GM18867 (cell line): ENCODE measurements at regions not wholly inside any gene's neighbourhood (a gene's known extent, or its start where the extent isn't known, plus 50 kb on each side); places are given as distances from the start of the nearest gene placed in this dataset.

Source experiments
- ATAC-seq: cut with Tn5 transposase; IDR thresholded peaks from one replicate; pipeline ENCODE4 v1.9.1; 2021; ENCODE audit warnings: mild to moderate bottlenecking, moderate library complexity; ENCODE audit not compliant: unreplicated experiment

DNA sequence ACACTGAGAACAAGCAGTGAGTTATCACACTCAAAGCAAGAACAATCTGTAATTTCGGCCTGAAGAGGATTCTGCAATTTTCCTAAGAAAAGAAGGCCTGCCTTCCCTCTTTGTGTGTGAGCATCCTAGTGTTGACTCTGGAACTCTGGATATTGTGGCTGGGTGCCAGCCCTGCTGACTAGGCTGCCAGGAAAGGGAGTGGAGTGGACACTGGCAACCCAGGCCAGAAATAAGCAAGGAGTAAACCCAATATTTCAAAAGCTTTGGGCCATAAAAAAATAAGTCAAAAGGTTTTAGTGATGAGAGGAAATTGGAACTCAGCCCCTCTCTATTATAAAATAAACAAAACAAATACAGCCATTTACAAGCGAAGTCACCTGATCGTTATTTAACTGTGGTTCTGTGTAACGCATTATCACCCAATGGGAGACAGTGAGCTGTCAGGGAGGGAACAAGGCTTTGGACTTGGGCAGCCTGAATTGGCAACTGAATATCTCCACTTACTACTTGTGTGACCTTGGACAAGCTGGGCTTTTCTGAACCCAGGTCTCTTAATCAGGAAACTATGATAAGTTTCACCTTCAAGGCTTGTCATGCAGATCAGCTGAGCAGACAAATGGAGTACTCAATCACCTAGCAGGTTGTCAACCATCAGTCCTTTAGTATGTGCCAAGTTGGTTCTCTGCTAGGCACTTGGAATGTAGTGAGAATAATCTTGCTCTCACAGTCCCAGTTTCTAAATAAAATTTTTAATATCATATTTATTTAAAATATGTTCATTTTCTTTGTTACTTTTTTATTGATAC, 196.2 kb downstream of the PAX1 start:
- no peak for ATAC-seq

DNA sequence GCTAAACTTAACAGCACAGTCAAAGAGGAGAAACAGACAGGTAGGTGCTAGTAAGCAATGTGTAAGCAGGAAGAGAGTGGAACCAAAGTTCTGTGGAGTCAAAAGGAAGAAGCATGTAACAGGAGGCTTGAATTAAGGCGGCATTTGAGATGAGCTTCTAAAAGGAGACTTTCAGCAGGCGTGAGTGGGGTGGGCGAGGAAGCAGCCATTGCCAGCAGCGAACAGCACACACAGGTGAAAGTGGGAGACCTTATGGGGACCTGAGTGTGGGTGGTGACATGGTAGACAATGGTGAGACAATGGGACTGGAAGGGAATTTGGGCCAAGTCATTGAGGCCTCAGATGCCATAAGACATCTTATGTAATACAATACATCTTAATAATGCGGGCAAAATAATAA, 195.0 kb downstream of the PAX1 start:
- no peak for ATAC-seq

DNA sequence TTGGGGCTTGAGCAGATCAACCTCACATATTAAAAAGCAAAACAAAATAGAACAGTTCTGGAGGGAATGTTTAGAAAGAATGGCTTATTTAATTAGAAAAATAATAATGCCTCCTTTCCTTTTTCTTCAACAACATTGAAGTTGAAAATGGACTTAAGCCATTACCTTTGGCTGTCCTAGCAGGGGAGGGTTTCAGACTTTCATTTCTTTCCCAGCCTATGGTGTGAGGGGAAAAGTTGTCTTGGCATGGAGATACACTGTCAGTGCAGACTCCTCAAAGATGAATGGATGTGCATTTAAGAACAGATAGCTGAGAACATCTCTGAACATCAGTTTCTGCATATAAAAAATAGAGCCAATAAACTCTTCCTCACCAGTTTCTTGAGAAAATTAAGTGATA, 169.5 kb downstream of the PAX1 start:
- no peak for ATAC-seq

DNA sequence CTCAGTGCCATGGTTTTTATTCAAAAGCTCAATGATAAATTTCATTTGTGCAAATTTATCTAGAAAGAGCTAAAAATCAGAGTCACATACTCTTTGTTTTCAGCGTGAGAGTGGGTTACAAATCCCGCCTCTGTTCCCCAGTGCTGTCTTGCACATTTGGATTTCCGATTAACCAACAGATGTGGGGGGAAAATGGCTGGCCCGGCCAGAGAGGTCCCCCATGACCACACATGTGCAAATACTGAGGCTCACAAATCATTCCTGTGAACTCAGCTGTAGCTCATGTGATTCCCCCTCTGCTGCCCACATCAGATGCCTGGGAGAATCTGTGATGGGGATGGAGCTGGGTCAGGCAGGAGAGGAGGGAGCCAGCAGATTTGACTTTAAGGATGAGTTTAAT, 168.7 kb downstream of the PAX1 start:
- ATAC-seq, result no peak

DNA sequence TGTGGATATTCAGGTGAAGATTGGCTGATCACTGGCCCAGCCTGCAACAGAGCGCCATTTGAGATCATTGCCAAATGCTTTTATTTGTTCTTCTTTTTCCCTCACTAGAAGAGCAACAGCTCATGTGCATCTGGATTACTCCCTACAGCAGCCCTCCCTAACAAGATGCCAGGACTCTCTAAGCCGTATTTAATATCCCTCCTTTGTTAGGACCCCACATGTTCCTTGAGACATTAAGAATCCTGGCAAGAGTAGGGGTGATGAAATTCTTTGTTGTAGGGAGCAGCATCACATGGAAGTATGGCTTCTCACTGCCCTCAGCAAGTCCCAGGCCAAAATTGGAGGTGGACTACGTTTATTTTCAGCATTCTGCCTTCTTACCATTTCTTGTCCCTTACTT, 167.8 kb downstream of the PAX1 start:
- no peak for ATAC-seq

DNA sequence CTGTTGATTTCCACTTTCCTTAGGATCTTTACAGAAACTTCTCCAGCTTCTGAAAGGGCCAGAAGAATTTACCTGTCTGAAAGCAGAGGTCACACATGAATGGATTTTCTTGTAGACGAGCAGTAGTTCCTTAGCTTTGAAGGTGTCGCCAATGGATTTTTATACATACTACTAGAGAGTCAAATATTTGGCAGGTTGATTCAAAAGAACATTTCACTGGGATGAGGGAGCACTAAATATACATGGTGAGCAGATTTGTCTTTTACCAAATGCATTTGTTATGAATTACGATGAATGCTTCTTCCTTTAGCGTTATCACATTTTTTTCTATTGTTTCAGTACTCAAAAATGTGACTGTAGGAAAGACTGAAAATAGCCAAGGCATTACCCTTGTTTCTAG, 162.3 kb downstream of the PAX1 start:
- ATAC-seq, result no peak

DNA sequence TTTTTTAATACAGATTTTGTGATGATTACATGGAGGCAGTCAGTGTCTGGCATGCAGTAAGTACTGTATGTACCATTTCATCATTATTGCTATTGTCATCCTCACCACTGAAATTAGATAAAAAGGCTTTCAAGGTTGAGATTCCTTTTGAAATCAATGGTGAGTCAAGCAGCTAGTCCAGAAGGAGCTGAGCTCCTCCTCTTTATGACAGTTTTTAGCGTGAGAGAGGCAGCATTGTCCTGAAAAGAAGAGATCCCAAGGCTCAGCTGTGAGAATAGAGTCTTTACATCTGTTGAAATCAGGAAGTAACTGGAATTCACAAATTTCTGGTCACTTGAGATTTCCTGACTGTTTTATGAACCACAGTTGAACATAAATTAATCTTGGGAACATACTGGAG, 161.9 kb downstream of the PAX1 start:
- no peak for ATAC-seq

DNA sequence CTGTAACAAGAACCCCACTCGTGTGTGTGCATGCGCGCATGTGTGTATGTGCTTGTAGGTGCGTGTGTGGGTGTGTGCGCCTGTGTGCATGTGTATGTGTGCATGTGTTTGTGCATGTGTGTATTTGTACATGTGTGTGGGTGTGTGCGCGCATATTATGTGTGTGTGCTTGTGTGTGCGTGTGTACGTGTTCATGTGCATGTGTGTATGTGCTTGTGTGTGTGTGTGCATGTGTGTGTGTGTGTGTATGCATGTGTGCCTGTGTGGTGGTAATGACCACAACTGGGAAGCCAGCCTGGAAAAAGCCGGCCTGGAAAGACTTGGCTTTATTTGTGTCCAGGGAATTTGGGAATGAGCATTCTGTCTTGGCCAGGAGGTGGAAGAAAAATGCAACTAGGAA, 157.5 kb downstream of the PAX1 start:
- no peak for ATAC-seq

DNA sequence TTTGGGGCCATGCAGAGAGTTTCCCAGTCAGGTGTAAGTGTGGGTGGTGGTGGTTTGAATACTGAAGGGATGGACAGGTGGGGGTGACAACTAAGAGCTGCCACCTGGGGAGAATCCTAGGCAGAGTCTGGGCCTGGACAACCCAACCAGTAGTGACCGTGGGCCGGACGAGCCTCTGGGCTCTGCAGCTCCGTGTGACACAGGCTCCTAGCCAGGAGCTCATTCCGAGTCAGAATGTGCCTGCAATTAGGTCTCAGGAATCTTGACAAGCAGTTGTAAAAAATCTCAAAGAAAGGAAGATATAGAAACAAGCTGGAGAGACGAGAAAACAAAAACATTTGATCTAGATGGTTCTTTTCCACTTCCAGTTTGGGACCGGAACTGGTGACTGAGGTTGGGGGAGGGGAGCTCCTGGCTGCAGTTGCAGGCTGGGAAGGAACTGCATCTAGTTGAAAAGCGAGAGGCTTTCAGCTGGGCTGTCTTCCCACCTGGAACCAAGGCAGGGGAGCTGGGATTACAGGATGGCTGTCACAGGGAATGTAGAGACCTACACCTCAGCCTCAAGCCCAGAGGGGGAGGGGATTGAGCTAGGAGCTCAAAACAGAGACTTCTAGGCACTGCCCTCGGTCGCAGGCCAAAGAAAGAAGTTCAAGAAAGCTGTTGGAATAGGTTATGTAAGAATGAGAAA, 156.9 kb downstream of the PAX1 start:
- no peak for ATAC-seq

DNA sequence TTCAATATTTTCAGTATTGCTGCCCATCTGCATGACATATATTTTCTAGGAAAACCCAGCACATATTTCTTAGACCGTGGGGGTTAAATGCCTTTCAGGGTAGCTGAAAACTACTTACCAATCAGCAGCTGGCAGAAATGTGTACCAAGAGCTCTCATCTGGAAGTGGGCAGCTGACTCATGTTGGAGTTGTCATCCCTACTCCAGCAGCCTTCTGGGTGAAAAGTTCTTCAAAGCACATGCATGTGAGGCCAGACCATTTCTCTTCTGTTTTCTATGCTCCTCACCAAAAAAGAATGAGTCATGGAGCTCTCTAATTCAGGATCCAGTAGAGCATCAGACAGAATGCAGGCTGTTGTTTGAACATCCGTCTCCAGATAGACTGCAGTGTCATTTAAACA, 135.5 kb downstream of the PAX1 start:
- no peak for ATAC-seq

DNA sequence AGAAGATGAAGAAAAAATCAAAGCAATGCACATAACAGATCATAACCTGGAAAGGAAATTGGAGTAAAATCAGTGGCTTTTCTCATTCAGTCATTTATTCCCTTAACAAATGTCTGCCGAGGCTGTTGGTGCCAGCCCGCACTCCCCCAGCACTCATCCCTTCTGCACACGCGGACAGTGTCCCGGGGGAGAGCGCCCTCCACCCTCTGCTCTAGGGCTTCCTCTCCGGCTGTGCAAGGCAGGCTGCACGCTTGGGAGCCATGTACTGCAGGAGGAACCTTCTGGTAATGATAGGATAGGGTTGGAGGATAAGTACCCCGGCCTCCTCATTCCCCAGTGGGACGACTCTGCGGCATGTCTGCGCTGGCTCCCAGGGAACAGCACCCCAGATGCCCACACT, 134.5 kb downstream of the PAX1 start:
- no peak for ATAC-seq

DNA sequence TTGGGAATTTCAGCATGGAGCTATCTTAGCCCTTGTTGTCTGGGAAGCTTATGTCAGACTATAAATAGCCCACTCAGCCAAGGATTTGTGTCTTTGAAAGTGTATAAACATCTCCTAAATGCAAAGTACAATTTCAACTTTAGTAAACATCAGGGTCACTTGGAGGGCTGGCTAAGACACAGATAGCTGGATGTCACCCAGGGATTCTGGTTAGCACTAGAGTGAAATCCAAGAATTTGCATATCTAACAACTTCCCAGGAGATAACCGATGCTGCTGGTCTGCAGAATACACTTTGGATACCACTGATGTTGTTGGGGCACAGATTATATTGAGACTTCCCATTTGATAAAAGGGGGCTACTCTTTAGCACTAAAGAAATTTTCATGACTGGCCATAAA, 130.9 kb downstream of the PAX1 start:
- ATAC-seq, result no peak

DNA sequence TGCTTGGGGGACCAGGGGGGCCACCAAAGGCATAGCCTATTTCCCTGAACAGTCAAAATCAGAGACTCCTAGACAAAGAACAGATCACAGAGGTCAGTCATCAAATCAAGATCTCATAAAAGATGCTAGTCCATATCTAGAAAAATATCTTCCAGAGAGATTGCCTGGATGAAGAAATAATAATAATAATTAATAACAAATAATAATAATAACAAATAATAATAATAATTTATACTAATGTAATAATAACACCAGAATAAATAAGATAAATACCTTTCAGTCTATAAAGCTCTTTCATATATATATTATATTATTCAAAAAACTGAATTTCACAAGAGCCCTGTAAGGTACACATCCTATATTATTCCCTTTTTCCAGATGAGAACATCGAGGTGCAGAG, 129.6 kb downstream of the PAX1 start:
- ATAC-seq, result no peak

DNA sequence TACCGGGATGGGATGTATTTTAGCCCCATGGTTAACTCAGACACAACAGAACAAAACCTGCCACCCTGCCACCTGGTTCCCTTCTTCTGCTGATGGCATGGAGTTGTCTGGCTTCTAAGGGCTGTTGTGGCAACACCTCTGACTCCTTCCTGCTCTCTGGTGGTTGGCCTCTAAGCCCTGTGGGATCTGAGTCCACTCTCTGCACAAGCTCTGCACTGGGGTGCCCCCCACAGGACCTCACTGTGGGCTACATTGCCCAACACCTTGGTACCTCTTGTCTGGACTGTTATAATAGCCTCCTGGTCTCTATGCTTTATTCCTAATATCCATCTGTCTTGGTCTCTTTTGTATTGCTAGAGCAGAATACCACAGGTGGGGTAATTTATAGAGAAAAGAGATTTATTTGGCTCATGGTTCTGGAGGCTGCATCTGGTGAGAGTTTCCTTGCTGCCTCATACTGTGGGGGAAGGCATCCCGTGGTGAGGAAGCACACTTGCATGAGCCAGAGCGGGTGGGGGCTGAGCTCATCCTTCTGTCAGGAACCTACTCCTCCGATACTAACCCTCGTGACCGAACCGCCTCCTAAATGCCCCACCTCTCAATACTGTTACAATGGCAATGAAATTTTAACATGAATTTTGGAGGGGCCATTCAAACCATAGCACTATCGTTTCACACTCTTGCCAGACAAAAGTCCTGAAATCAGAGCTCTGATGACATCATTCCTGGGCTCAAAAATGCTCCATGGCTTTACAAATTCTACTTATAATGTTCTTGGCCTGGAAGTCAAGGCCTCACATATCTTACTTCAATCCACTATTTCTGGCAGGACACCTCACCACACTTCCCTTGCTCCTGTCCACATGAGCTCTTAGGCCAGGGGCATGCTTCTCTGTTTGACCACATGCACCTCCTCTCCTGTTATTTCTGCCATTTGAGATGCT, 127.2 kb downstream of the PAX1 start:
- no peak for ATAC-seq

DNA sequence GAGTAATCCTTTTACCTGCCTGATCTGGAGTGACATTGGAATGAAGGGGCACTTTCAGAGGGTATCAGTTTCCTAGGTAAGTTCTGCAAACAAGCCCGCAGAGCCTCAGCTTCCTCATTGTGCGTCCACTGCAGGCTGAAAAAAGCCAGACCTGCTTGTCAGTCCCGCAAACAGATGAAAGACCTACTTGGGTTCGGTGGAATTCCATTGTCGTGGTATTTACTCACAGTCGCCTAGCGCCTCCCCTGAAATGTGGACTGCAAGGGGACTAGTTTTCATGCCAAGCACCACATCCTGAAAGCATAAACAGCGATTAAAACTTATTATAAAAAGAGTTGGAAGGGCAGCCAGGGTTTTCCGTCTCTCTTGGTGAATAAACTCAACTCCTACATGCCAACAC, 121.5 kb downstream of the PAX1 start:
- no peak for ATAC-seq

DNA sequence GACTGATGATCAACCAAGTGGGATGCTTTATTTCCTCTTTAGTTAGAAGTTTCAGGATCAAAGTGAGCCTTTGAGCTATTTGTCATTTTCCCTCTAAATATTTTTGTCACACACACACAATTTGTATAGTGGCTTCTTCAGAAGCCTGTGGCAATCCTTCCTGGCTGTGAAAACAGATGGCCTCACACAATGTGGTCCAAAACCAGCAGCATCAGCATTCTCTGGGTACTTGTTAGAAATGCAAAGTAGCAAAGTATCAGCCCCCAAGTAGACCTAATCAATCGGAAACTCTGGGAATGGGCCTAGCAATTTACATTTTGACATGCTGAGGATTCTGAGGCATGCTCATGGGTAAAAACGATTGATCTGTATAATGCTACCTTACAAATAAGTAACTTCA, 115.9 kb downstream of the PAX1 start:
- no peak for ATAC-seq

DNA sequence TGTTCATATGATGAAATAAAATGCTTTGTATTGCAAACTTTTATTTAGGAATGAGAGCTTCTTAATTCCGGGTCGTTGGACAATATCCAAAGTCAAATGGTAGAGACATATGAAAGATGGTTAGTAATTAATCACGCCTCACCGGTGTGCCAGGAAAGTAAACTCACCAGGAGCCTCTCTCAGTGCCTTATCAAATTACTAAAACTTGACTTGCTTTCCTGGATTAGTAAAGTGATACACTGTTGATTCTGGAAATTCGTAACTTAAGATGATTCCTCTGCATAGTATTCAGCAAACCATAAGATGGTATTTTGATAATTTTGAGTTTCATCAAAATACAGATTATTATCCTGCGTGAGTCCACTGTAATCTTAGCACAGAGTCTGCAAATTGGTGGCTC, 115.2 kb downstream of the PAX1 start:
- ATAC-seq, result no peak

DNA sequence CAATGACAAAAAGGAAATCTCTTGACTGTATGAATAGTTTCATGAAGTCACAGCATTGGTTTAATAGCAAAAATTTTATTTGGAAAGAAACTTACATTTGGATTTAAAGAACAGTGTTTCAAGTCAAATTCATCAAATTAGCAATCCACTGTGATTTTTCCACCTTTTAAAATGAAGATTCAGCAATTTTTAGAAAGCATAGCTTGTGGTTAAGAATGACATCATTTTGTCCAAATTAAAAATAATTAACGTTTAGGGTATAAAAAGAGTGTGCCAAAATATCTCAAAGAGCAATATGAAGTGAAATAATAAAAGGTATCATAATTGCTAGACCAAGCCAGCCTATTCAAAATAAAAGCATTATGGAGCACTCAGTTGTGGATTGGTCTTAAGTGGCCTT, 114.6 kb downstream of the PAX1 start:
- ATAC-seq, result no peak

DNA sequence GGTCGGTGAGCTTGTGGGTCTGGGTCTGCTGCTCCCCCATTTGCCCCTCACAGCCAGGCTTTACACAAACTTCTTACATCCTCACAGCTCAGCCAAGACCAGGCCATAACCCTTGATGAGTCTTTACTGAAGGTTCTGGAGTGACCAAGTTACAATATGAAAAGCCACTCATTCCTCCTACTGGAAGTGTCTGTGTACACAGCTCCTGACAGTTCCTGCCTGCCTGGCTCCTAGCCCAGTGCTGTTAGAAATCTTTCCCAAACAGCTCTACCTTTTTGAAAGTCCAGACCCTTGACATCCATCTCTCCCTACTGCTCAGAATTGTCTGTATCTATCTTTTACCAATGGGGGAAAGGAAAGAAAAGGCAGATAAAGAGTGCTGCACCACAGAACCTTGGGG, 106.9 kb downstream of the PAX1 start:
- no peak for ATAC-seq

DNA sequence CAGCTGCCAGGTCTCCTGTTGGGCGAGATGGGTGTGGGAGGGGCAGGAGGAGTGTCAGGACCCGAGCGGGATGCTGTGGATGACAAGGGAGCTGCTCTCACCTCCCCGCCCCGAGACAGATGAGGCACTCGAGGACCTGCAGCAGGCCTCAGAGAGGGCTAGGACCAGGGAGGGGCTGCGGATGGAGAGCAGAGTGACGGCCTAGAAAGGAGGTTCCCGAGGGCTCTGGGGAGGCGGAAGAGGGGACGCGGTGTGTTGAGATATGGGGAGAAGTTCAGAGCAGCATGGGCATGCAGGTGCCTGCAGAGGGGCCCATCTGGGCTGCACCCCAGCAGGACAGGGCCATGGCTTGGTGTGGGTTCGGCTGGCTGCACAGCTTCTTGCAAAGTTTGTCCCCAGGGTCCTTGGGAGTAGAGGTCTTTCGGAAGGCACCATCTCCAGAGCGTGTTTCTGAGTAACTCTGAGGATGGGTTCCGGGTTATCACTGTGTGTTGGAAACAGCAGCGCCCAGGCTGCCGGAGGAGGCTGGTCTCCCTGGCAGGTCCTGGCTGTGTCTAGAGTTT, 104.6 kb downstream of the PAX1 start:
- ATAC-seq, result no peak
